Skeletal muscle satellite cell (primary cell): ENCODE measurements at regions not wholly inside any gene's neighbourhood (a gene's known extent, or its start where the extent isn't known, plus 50 kb on each side); places are given as distances from the start of the nearest gene placed in this dataset.
"Not testable (repeated sequence)": the region's sequence is repeated elsewhere in the genome, so short reads cannot be mapped to it uniquely, and the experiment has no call there.

Source experiments
- H3K27me3 ChIP-seq: 2 replicates; pipeline ENCODE4 v1.7.0; 2013; ENCODE audit warnings: low read length; ENCODE audit not compliant: control insufficient read depth, insufficient read depth
- H3K36me3 ChIP-seq: 2 replicates; pipeline ENCODE4 v1.7.0; 2013; ENCODE audit warnings: mild to moderate bottlenecking, control low read depth, low read length; ENCODE audit not compliant: insufficient read depth
- H3K4me1 ChIP-seq: 2 replicates; pipeline ENCODE4 v1.7.0; 2013; ENCODE audit warnings: low read length; ENCODE audit not compliant: control insufficient read depth, insufficient read depth
- H3K4me2 ChIP-seq: 2 replicates; pipeline ENCODE4 v1.7.0; 2013; ENCODE audit warnings: mild to moderate bottlenecking, low read length
- H3K4me3 ChIP-seq: 2 replicates; pipeline ENCODE4 v1.7.0; 2013; ENCODE audit warnings: low read length
- H3K9ac ChIP-seq: 2 replicates; pipeline ENCODE4 v1.7.0; 2013; ENCODE audit warnings: mild to moderate bottlenecking, low read depth, low read length, moderate library complexity
- H3K9me3 ChIP-seq: replicated peaks from 2 replicates; pipeline ENCODE4 v1.7.0; 2013; ENCODE audit warnings: mild to moderate bottlenecking, control low read depth, low read length

GRCh38 chr5:30505014-30505886 lies 688.2 kb upstream of the CDH6 start:
- no peak overlapping the region for H3K9ac ChIP-seq
- H3K27me3 ChIP-seq = no peaks in the 10 kb centered on the region
- H3K4me2 ChIP-seq = no peak overlapping the region
- H3K9me3 ChIP-seq = no peaks in the 10 kb centered on the region
- no peaks in the 10 kb centered on the region for H3K36me3 ChIP-seq
- H3K4me3 ChIP-seq = no peak overlapping the region
- H3K4me1 ChIP-seq = no peaks in the 10 kb centered on the region

GRCh38 chr5:30502277-30502676 lies 691.2 kb upstream of the CDH6 start:
- no peak overlapping the region for H3K9ac ChIP-seq
- H3K27me3 ChIP-seq = no peaks in the 10 kb centered on the region
- H3K4me1 ChIP-seq = no peaks in the 10 kb centered on the region
- no peak overlapping the region for H3K4me2 ChIP-seq
- H3K4me3 ChIP-seq = no peak overlapping the region
- H3K36me3 ChIP-seq = no peaks in the 10 kb centered on the region
- no peaks in the 10 kb centered on the region for H3K9me3 ChIP-seq

- Histone ChIP-seq H3K27me3 (no peaks in the 10 kb centered on the region), H3K36me3 (no peaks in the 10 kb centered on the region), H3K4me3 (no peak overlapping the region), H3K9me3 (no peaks in the 10 kb centered on the region), H3K4me2 (no peak overlapping the region), H3K4me1 (no peaks in the 10 kb centered on the region), H3K9ac (no peak overlapping the region)
Measured at GRCh38 chr5:30501065-30501464, 692.4 kb upstream of the CDH6 start.

- Histone ChIP-seq H3K9me3 (no peaks in the 10 kb centered on the region), H3K27me3 (no peaks in the 10 kb centered on the region), H3K36me3 (no peaks in the 10 kb centered on the region), H3K4me1 (no peaks in the 10 kb centered on the region), H3K4me2 (no peak overlapping the region), H3K4me3 (no peak overlapping the region), H3K9ac (no peak overlapping the region)
Measured at GRCh38 chr5:30500513-30500912, 693.0 kb upstream of the CDH6 start.

GRCh38 chr5:30499402-30499801 lies 694.1 kb upstream of the CDH6 start:
- Histone ChIP-seq H3K4me2 (no peak overlapping the region), H3K9me3 (no peaks in the 10 kb centered on the region), H3K9ac (no peak overlapping the region), H3K4me1 (no peaks in the 10 kb centered on the region), H3K27me3 (no peaks in the 10 kb centered on the region), H3K36me3 (no peaks in the 10 kb centered on the region), H3K4me3 (no peak overlapping the region)

- no peaks in the 10 kb centered on the region for H3K36me3 ChIP-seq
- H3K4me2 ChIP-seq = no peak overlapping the region
- no peak overlapping the region for H3K4me3 ChIP-seq
- H3K4me1 ChIP-seq = no peaks in the 10 kb centered on the region
- H3K9ac ChIP-seq = no peak overlapping the region
- no peaks in the 10 kb centered on the region for H3K9me3 ChIP-seq
- no peaks in the 10 kb centered on the region for H3K27me3 ChIP-seq
Measured at GRCh38 chr5:30498972-30499371, 694.5 kb upstream of the CDH6 start.

GRCh38 chr5:30498509-30498908 lies 695.0 kb upstream of the CDH6 start:
- not testable (repeated sequence) for H3K27me3 ChIP-seq, H3K4me2 ChIP-seq, H3K9me3 ChIP-seq, H3K4me1 ChIP-seq, H3K9ac ChIP-seq, H3K4me3 ChIP-seq, H3K36me3 ChIP-seq

GRCh38 chr5:30494113-30494512 lies 699.4 kb upstream of the CDH6 start:
- H3K4me1 ChIP-seq, H3K9ac ChIP-seq, H3K4me3 ChIP-seq, H3K27me3 ChIP-seq, H3K4me2 ChIP-seq, H3K36me3 ChIP-seq, H3K9me3 ChIP-seq: not testable (repeated sequence)

- Histone ChIP-seq H3K9me3 (no peaks in the 10 kb centered on the region), H3K4me1 (no peaks in the 10 kb centered on the region), H3K27me3 (no peaks in the 10 kb centered on the region), H3K4me2 (no peak overlapping the region), H3K36me3 (no peaks in the 10 kb centered on the region), H3K9ac (no peak overlapping the region), H3K4me3 (no peak overlapping the region)
Measured at GRCh38 chr5:30479104-30479503, 714.4 kb upstream of the CDH6 start.

- H3K9ac ChIP-seq = no peak overlapping the region
- no peak overlapping the region for H3K4me3 ChIP-seq
- no peaks in the 10 kb centered on the region for H3K27me3 ChIP-seq
- no peaks in the 10 kb centered on the region for H3K4me1 ChIP-seq
- H3K4me2 ChIP-seq = no peak overlapping the region
- no peaks in the 10 kb centered on the region for H3K36me3 ChIP-seq
- peaks cover 3% of the 10 kb centered on the region for H3K9me3 ChIP-seq
Measured at GRCh38 chr5:30475429-30475828, 718.1 kb upstream of the CDH6 start.

- Histone ChIP-seq H3K27me3 (no peaks in the 10 kb centered on the region), H3K4me1 (no peaks in the 10 kb centered on the region), H3K4me2 (no peak overlapping the region), H3K4me3 (no peak overlapping the region), H3K9ac (no peak overlapping the region), H3K9me3 (peaks cover 7% of the 10 kb centered on the region), H3K36me3 (no peaks in the 10 kb centered on the region)
Measured at GRCh38 chr5:30469691-30470090, 723.8 kb upstream of the CDH6 start.

GRCh38 chr5:30458681-30459080 lies 734.8 kb upstream of the CDH6 start:
- Histone ChIP-seq H3K27me3 (no peaks in the 10 kb centered on the region), H3K4me1 (no peaks in the 10 kb centered on the region), H3K4me3 (no peak overlapping the region), H3K36me3 (no peaks in the 10 kb centered on the region), H3K9ac (no peak overlapping the region), H3K4me2 (no peak overlapping the region), H3K9me3 (peaks cover 5% of the 10 kb centered on the region)
